K562 (cell line): ENCODE measurements at regions not wholly inside any gene's neighbourhood (a gene's known extent, or its start where the extent isn't known, plus 50 kb on each side); places are given as distances from the start of the nearest gene placed in this dataset.

ENCODE experiments used
- BCL6 ChIP-seq: fragments of 250-450 bp; sonication (Bioruptor Pico); IDR thresholded peaks from 2 replicates; pipeline ENCODE4 v1.4.0; 2020
- CREB3L1 ChIP-seq: fragments of 450-650 bp; IDR thresholded peaks from 2 replicates; pipeline ENCODE4 v1.6.1; 2014; ENCODE audit warnings: low read depth, mild to moderate bottlenecking, moderate library complexity, borderline replicate concordance
- E2F6 ChIP-seq, 2 experiments: IDR thresholded peaks; 2 replicates each; pipeline ENCODE4 v1.6.1; 2011; ENCODE audit warnings: borderline replicate concordance in 1 of 2, control low read depth in 1 of 2, low read depth in 1 of 2, low read length in 1 of 2, mild to moderate bottlenecking in 1 of 2, mixed read lengths in 1 of 2, moderate library complexity in 1 of 2; ENCODE audit not compliant: insufficient read depth in 1 of 2, insufficient read length in 1 of 2, poor library complexity in 1 of 2, severe bottlenecking in 1 of 2; ENCODE audit errors: extremely low read depth in 1 of 2
- ELF2 ChIP-seq: fragments of 250-450 bp; sonication (Bioruptor Pico); IDR thresholded peaks from 2 replicates; pipeline ENCODE4 v1.5.0; 2021; ENCODE audit warnings: mild to moderate bottlenecking
- ETS2 ChIP-seq: IDR thresholded peaks from 2 replicates; pipeline ENCODE4 v1.6.1; 2016; ENCODE audit warnings: borderline replicate concordance, missing genetic modification characterization, mild to moderate bottlenecking, moderate library complexity, missing compliant biosample characterization; ENCODE audit not compliant: poor library complexity, severe bottlenecking
- FIP1L1 ChIP-seq: fragments of 200-400 bp; formaldehyde crosslinking; IDR thresholded peaks from 2 replicates; pipeline ENCODE4 v1.6.1; 2018; ENCODE audit warnings: mild to moderate bottlenecking, low read depth, low read length; ENCODE audit not compliant: poor library complexity, severe bottlenecking
- HDAC3 ChIP-seq: fragments of 450-650 bp; IDR thresholded peaks from 2 replicates; pipeline ENCODE4 v1.6.1; 2018; ENCODE audit warnings: borderline replicate concordance, mild to moderate bottlenecking, moderate library complexity; ENCODE audit not compliant: partially characterized antibody
- HEY1 ChIP-seq: fragments of 250-450 bp; sonication (Bioruptor Pico); IDR thresholded peaks from 2 replicates; pipeline ENCODE4 v1.5.0; 2020; ENCODE audit warnings: mild to moderate bottlenecking, moderate library complexity, borderline replicate concordance
- HIVEP1 ChIP-seq: fragments of 250-450 bp; sonication (Bioruptor Pico); IDR thresholded peaks from 2 replicates; pipeline ENCODE4 v1.4.0; 2020; ENCODE audit warnings: mild to moderate bottlenecking
- HMG20B ChIP-seq: fragments of 250-450 bp; sonication (Bioruptor Pico); IDR thresholded peaks from 2 replicates; pipeline ENCODE4 v1.5.0; 2021; ENCODE audit warnings: mild to moderate bottlenecking
- JUN ChIP-seq, 2 experiments: sonication (generic) in 1 of 2; formaldehyde crosslinking in 1 of 2; IDR thresholded peaks; 2 replicates each; pipeline versions ENCODE4 v1.6.1 to v1.8.0; 2012 to 2022; ENCODE audit warnings: borderline replicate concordance in 2 of 2, mild to moderate bottlenecking in 2 of 2, improper control_type of control experiment in 1 of 2, low read depth in 1 of 2, low read length in 1 of 2, missing genetic modification reagents in 1 of 2
- KLF16 ChIP-seq: IDR thresholded peaks from 2 replicates; pipeline ENCODE4 v1.6.1; 2016; ENCODE audit warnings: antibody characterized with exemption
- L3MBTL2 ChIP-seq: fragments of 450-650 bp; IDR thresholded peaks from 2 replicates; pipeline ENCODE4 v1.6.1; 2016; ENCODE audit warnings: mild to moderate bottlenecking, moderate library complexity
- MAFK ChIP-seq: IDR thresholded peaks from 2 replicates; pipeline ENCODE4 v1.6.1; 2011; ENCODE audit warnings: low read length, improper control_type of control experiment
- MTF1 ChIP-seq: fragments of 250-450 bp; sonication (Bioruptor Pico); IDR thresholded peaks from 2 replicates; pipeline ENCODE4 v1.9.0; 2021; ENCODE audit warnings: moderate library complexity, mild to moderate bottlenecking, inconsistent platforms, borderline replicate concordance
- PCBP1 ChIP-seq: fragments of 200-400 bp; formaldehyde crosslinking; IDR thresholded peaks from 2 replicates; pipeline ENCODE4 v1.6.1; 2018; ENCODE audit warnings: mild to moderate bottlenecking, low read depth, low read length; ENCODE audit not compliant: poor library complexity, severe bottlenecking
- POLR2A ChIP-seq: fragments of 450-650 bp; conservative IDR thresholded peaks from 2 replicates; pipeline ENCODE4 v1.6.1; 2016
- RAD51 ChIP-seq: fragments of 450-650 bp; IDR thresholded peaks from 2 replicates; pipeline ENCODE4 v1.7.1; 2016; ENCODE audit warnings: low read depth, mild to moderate bottlenecking, borderline replicate concordance
- RBFOX2 ChIP-seq: fragments of 200-400 bp; formaldehyde crosslinking; IDR thresholded peaks from 2 replicates; pipeline ENCODE4 v1.6.1; 2017; ENCODE audit warnings: low read depth, mild to moderate bottlenecking, low read length, moderate library complexity
- SREBF2 ChIP-seq: sonication (generic); formaldehyde crosslinking; IDR thresholded peaks from 2 replicates; pipeline ENCODE4 v1.4.0; 2020; ENCODE audit warnings: mild to moderate bottlenecking, missing genetic modification reagents
- SRSF7 ChIP-seq: fragments of 200-400 bp; formaldehyde crosslinking; optimal IDR thresholded peaks from 2 replicates; pipeline ENCODE3; 2017; ENCODE audit warnings: mild to moderate bottlenecking, low read depth, low read length
- TBP ChIP-seq: optimal IDR thresholded peaks from 2 replicates; pipeline ENCODE3; 2011; ENCODE audit warnings: low read depth, low read length, improper control_type of control experiment
- ZKSCAN8 ChIP-seq: fragments of 200-800 bp; sonication (Bioruptor generic); IDR thresholded peaks from 2 replicates; pipeline ENCODE4 v1.6.1; 2016; ENCODE audit warnings: missing genetic modification characterization, missing compliant biosample characterization
- ZNF217 ChIP-seq: sonication (generic); formaldehyde crosslinking; IDR thresholded peaks from 2 replicates; pipeline ENCODE4 v1.8.0; 2022; ENCODE audit warnings: mild to moderate bottlenecking, missing genetic modification reagents
- ZNF561 ChIP-seq: fragments of 450-650 bp; formaldehyde crosslinking; conservative IDR thresholded peaks from 2 replicates; pipeline ENCODE4 v1.4.0; 2020; ENCODE audit warnings: mild to moderate bottlenecking, moderate library complexity
- ZNF583 ChIP-seq: fragments of 250-450 bp; sonication (Bioruptor Pico); IDR thresholded peaks from 2 replicates; pipeline ENCODE4 v1.4.0; 2020
- ZNF77 ChIP-seq: fragments of 250-450 bp; sonication (Bioruptor Pico); IDR thresholded peaks from 2 replicates; pipeline ENCODE4 v1.5.0; 2020
- ZNF830 ChIP-seq: fragments of 250-450 bp; sonication (Bioruptor Pico); IDR thresholded peaks from 2 replicates; pipeline ENCODE4 v1.5.0; 2021; ENCODE audit warnings: mild to moderate bottlenecking

GRCh38 chr3:177357352-177358090, 160.2 kb upstream of the TBL1XR1 start (continued):
- TF ChIP-seq JUN (IDR thresholded peaks at IDR 0.05; ENCODE audit: borderline replicate concordance, low read depth, low read length) = peak; percentile 91
- no peak; the same call in 1 of the 2 replicates for TF ChIP-seq JUN (CRISPR knock-in tag; IDR thresholded peaks at IDR 0.05; ENCODE audit: borderline replicate concordance)
- TF ChIP-seq FIP1L1 = no peak
- TF ChIP-seq TBP = peak; percentile 71
- no peak for TF ChIP-seq HIVEP1
- TF ChIP-seq E2F6 (IDR thresholded peaks at IDR 0.05; ENCODE audit: borderline replicate concordance in 1 of 2, extremely low read depth in 1 of 2, insufficient read depth in 1 of 2, insufficient read length in 1 of 2, low read depth in 1 of 2, low read length in 1 of 2, poor library complexity in 1 of 2, severe bottlenecking in 1 of 2) = peak in 1 of 2 experiments; percentile 17
- no peak for TF ChIP-seq ZNF583 (CRISPR knock-in tag)
- no peak for TF ChIP-seq RAD51
- no peak for TF ChIP-seq RBFOX2
- peak; percentile 58; the same call in 1 of the 2 replicates for TF ChIP-seq MAFK
- no peak for TF ChIP-seq SRSF7
- TF ChIP-seq ETS2 (tag) = no peak
- TF ChIP-seq ZKSCAN8 (CRISPR knock-in tag) = peak; percentile 91; the same call in 1 of the 2 replicates
- TF ChIP-seq MTF1 (CRISPR knock-in tag) = no peak
- no peak for TF ChIP-seq ZNF561
- TF ChIP-seq ZNF830 (CRISPR knock-in tag) = no peak
- no peak for TF ChIP-seq ELF2 (CRISPR knock-in tag)
- peak; percentile 79 for TF ChIP-seq HDAC3
- TF ChIP-seq ZNF77 (CRISPR knock-in tag) = no peak
- peak; percentile 59; the same call in 1 of the 2 replicates for TF ChIP-seq POLR2A
- TF ChIP-seq HEY1 = no peak
- TF ChIP-seq KLF16 = peak; percentile 49; the same call in 1 of the 2 replicates
- no peak for TF ChIP-seq SREBF2 (CRISPR knock-in tag)
- peak; percentile 33; the same call in 1 of the 2 replicates for TF ChIP-seq L3MBTL2
- no peak for TF ChIP-seq ZNF217 (CRISPR knock-in tag)
- TF ChIP-seq HMG20B (CRISPR knock-in tag) = no peak
- peak; percentile 50; the same call in 1 of the 2 replicates for TF ChIP-seq CREB3L1
- TF ChIP-seq PCBP1 = no peak
- TF ChIP-seq BCL6 (CRISPR knock-in tag) = no peak
